SK-N-SH (cell line): ENCODE measurements at regions not wholly inside any gene's neighbourhood (a gene's known extent, or its start where the extent isn't known, plus 50 kb on each side); places are given as distances from the start of the nearest gene placed in this dataset.

Experiments
- CTCF ChIA-PET: fragments of 300-600, 350-600 bp; formaldehyde crosslinking; extraction: SDS; loops from one replicate; lab custom pipeline; 2021; lab: Yijun Ruan, JAX
- POLR2A ChIA-PET: fragments of 350-600 bp; sonication (Branson Sonifier 250); formaldehyde crosslinking; extraction: SDS; loops from one replicate; lab custom pipeline; 2020; ENCODE audit warnings: antibody characterized with exemption, inconsistent platforms; lab: Yijun Ruan, JAX
- DNase-seq: peaks from one replicate; pipeline ENCODE4 v3.0.0; 2012
- H2AFZ ChIP-seq: fragments of 200-600 bp; sonication (generic); 2 replicates; pipeline ENCODE4 v1.8.1; 2016; ENCODE audit warnings: antibody characterized with exemption, mild to moderate bottlenecking, low read depth
- H3F3A ChIP-seq: fragments of 200-600 bp; sonication (generic); replicated peaks from 2 replicates; pipeline ENCODE3; 2016; ENCODE audit warnings: antibody characterized with exemption, mild to moderate bottlenecking; ENCODE audit not compliant: insufficient read depth
- H3K27ac ChIP-seq, 2 experiments: fragments of 200-500 bp in 1 of 2; fragments of 200-600 bp in 1 of 2; sonication (Bioruptor generic) in 1 of 2; sonication (generic), shearing (Covaris generic) in 1 of 2; 2 replicates each; pipeline versions ENCODE4 v1.5.1 to v1.6.1; 2014 to 2016; ENCODE audit warnings: low read depth in 2 of 2, inconsistent platforms in 1 of 2, low read length in 1 of 2, mild to moderate bottlenecking in 1 of 2, mixed read lengths in 1 of 2
- H3K27me3 ChIP-seq: fragments of 200-600 bp; sonication (generic), shearing (Covaris generic); 2 replicates; pipeline ENCODE4 v1.6.1; 2016; ENCODE audit warnings: mixed run types; ENCODE audit not compliant: insufficient read depth
- H3K36me3 ChIP-seq, 2 experiments: fragments of 200-500 bp in 1 of 2; fragments of 200-600 bp in 1 of 2; sonication (Bioruptor generic) in 1 of 2; sonication (generic) in 1 of 2; replicated peaks in 1 of 2; 2 replicates each; pipeline versions ENCODE3 to v1.5.1; 2014 to 2016; ENCODE audit warnings: low read length in 1 of 2, mild to moderate bottlenecking in 1 of 2; ENCODE audit not compliant: insufficient read depth in 2 of 2, control insufficient read depth in 1 of 2
- H3K4me1 ChIP-seq, 2 experiments: fragments of 200-500 bp in 1 of 2; fragments of 200-600 bp in 1 of 2; sonication (Bioruptor generic) in 1 of 2; sonication (generic), shearing (Covaris generic) in 1 of 2; 2 replicates each; pipeline versions ENCODE4 v1.5.1 to v1.6.1; 2014 to 2016; ENCODE audit warnings: low read depth in 1 of 2, low read length in 1 of 2, mixed run types in 1 of 2; ENCODE audit not compliant: insufficient read depth in 2 of 2, control insufficient read depth in 1 of 2
- H3K4me2 ChIP-seq: fragments of 200-600 bp; sonication (generic), shearing (Covaris generic); 2 replicates; pipeline ENCODE4 v1.6.1; 2017; ENCODE audit warnings: mixed run types
- H3K4me3 ChIP-seq, 2 experiments: fragments of 200-500 bp in 1 of 2; fragments of 200-600 bp in 1 of 2; sonication (Bioruptor generic) in 1 of 2; sonication (generic), shearing (Covaris generic) in 1 of 2; 2 replicates each; pipeline versions ENCODE4 v1.5.1 to v1.8.1; 2014 to 2016; ENCODE audit warnings: low read depth in 2 of 2, inconsistent platforms in 1 of 2, low read length in 1 of 2, mild to moderate bottlenecking in 1 of 2, mixed read lengths in 1 of 2, moderate library complexity in 1 of 2
- H3K79me2 ChIP-seq: fragments of 200-600 bp; sonication (generic); 2 replicates; pipeline ENCODE4 v1.8.1; 2017; ENCODE audit warnings: mild to moderate bottlenecking; ENCODE audit not compliant: insufficient read depth
- H3K9ac ChIP-seq: fragments of 200-600 bp; sonication (generic); 2 replicates; pipeline ENCODE4 v1.6.1; 2017; ENCODE audit warnings: mixed run types
- H3K9me2 ChIP-seq: fragments of 200-600 bp; sonication (generic); 2 replicates; pipeline ENCODE4 v1.6.1; 2017; ENCODE audit warnings: mixed run types
- H3K9me3 ChIP-seq: fragments of 200-600 bp; sonication (generic); 2 replicates; pipeline ENCODE4 v1.6.1; 2017; ENCODE audit warnings: mixed run types, mild to moderate bottlenecking, moderate library complexity
- H4K20me1 ChIP-seq: fragments of 200-600 bp; sonication (generic); 2 replicates; pipeline ENCODE4 v1.6.1; 2017; ENCODE audit warnings: mild to moderate bottlenecking, mixed run types; ENCODE audit not compliant: insufficient read depth
- CHD2 ChIP-seq: fragments of 150-350 bp; IDR thresholded peaks from 2 replicates; pipeline ENCODE4 v1.6.1; 2018; ENCODE audit warnings: low read length; ENCODE audit not compliant: partially characterized antibody
- EP300 ChIP-seq, 2 experiments: IDR thresholded peaks; 2 replicates each; pipeline versions ENCODE4 v1.4.0 to v1.6.1; 2012; ENCODE audit warnings: borderline replicate concordance in 1 of 2, low read depth in 1 of 2, low read length in 1 of 2
- EZH2phosphoT487 ChIP-seq: fragments of 200-600 bp; sonication (generic); IDR thresholded peaks from 2 replicates; pipeline ENCODE4 v1.6.1; 2017; ENCODE audit warnings: low read depth, mixed run types, mild to moderate bottlenecking, antibody characterized with exemption, moderate library complexity, borderline replicate concordance
- FOXM1 ChIP-seq: IDR thresholded peaks from 2 replicates; pipeline ENCODE4 v1.4.0; 2012; ENCODE audit warnings: low read depth, mild to moderate bottlenecking
- GATA2 ChIP-seq: sonication (generic); formaldehyde crosslinking; IDR thresholded peaks from 2 replicates; pipeline ENCODE4 v1.5.0; 2020; ENCODE audit warnings: mild to moderate bottlenecking, missing genetic modification reagents
- MEF2A ChIP-seq: IDR thresholded peaks from 2 replicates; pipeline ENCODE4 v1.4.0; 2012; ENCODE audit warnings: low read depth, borderline replicate concordance
- POLR2AphosphoS5 ChIP-seq: IDR thresholded peaks from 2 replicates; pipeline ENCODE4 v1.6.1; 2012; ENCODE audit warnings: low read depth, low read length
- RAD21 ChIP-seq: IDR thresholded peaks from 2 replicates; pipeline ENCODE4 v1.6.1; 2012; ENCODE audit warnings: mild to moderate bottlenecking, low read length
- SMC3 ChIP-seq: IDR thresholded peaks from 2 replicates; pipeline ENCODE4 v1.6.1; 2012; ENCODE audit warnings: low read depth, low read length, improper control_type of control experiment
- TAF1 ChIP-seq: IDR thresholded peaks from 2 replicates; pipeline ENCODE4 v1.6.1; 2012; ENCODE audit warnings: low read depth, mild to moderate bottlenecking, low read length, moderate library complexity, borderline replicate concordance
- TEAD4 ChIP-seq: IDR thresholded peaks from 2 replicates; pipeline ENCODE4 v1.4.0; 2012; ENCODE audit warnings: mild to moderate bottlenecking, borderline replicate concordance; ENCODE audit not compliant: insufficient read depth
- USF2 ChIP-seq: fragments of 150-350 bp; IDR thresholded peaks from 2 replicates; pipeline ENCODE4 v1.6.1; 2017; ENCODE audit warnings: antibody characterized with exemption, low read length, low read depth, borderline replicate concordance
- WGBS: methylation state at CpG from one replicate; pipeline ENCODE4 v1.1.6; 2017; ENCODE audit warnings: low lambda C conversion rate; 5-methylcytosine and 5-hydroxymethylcytosine counted together
- TF ChIP-seq, protein P1 (sequence below): IDR thresholded peaks from 2 replicates; pipeline ENCODE4 v1.4.0; 2012; ENCODE audit warnings: low read depth, borderline replicate concordance
- TF ChIP-seq, protein P2 (sequence below): IDR thresholded peaks from 2 replicates; pipeline ENCODE4 v1.6.1; 2012; ENCODE audit warnings: mild to moderate bottlenecking, low read depth, low read length, moderate library complexity

DNA sequence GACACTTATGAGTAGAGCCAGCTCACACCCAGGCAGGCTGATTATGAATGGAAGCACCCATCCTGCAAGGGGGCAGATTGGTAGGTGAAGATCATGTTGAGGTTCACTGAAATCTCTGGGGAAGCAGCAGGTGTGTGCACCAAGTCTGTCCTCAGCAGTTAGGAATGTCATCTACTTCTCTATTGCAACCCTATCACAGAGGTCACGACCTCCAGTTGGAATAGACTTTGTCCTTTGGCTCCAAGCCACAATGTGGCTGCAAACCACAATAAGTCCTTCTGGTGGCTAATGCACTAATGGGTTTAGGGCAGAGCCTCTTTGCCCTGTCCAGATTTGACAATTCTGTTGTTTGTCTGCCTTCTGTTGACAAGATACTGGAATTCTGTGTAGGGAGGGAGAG lies 1056.7 kb downstream of the PCDH19 start:
- no peak for DNase-seq
- Histone ChIP-seq H3K79me2 (no peaks in the 10 kb centered on the region), H3K36me3 (no peaks in the 10 kb centered on the region), H2AFZ (no peak overlapping the region), H3K4me2 (no peak overlapping the region), H3K9ac (no peak overlapping the region), H3K27me3 (0 out of 2 replicates have a peak, but pooled peaks cover 4% of the 10 kb centered on the region), H4K20me1 (no peaks in the 10 kb centered on the region), H3K9me2 (no peaks in the 10 kb centered on the region), H3F3A (no peaks in the 10 kb centered on the region), H3K4me3 (no peak overlapping the region), H3K27ac (no peak overlapping the region), H3K9me3 (no peaks in the 10 kb centered on the region), H3K4me1 (no peaks in the 10 kb centered on the region)
- TF ChIP-seq SMC3, result no peak
- TF ChIP-seq EP300 (IDR thresholded peaks at IDR 0.05; ENCODE audit: borderline replicate concordance in 1 of 2, low read depth in 1 of 2, low read length in 1 of 2), result no peak
- TF ChIP-seq FOXM1, result no peak
- TF ChIP-seq TAF1, result no peak
- no peak for TF ChIP-seq POLR2AphosphoS5
- TF ChIP-seq, protein P1, sequence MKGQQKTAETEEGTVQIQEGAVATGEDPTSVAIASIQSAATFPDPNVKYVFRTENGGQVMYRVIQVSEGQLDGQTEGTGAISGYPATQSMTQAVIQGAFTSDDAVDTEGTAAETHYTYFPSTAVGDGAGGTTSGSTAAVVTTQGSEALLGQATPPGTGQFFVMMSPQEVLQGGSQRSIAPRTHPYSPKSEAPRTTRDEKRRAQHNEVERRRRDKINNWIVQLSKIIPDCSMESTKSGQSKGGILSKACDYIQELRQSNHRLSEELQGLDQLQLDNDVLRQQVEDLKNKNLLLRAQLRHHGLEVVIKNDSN, result no peak
- TF ChIP-seq USF2, result no peak
- no peak for TF ChIP-seq CHD2
- no peak for TF ChIP-seq TEAD4
- no peak for TF ChIP-seq RAD21
- TF ChIP-seq, protein P2, sequence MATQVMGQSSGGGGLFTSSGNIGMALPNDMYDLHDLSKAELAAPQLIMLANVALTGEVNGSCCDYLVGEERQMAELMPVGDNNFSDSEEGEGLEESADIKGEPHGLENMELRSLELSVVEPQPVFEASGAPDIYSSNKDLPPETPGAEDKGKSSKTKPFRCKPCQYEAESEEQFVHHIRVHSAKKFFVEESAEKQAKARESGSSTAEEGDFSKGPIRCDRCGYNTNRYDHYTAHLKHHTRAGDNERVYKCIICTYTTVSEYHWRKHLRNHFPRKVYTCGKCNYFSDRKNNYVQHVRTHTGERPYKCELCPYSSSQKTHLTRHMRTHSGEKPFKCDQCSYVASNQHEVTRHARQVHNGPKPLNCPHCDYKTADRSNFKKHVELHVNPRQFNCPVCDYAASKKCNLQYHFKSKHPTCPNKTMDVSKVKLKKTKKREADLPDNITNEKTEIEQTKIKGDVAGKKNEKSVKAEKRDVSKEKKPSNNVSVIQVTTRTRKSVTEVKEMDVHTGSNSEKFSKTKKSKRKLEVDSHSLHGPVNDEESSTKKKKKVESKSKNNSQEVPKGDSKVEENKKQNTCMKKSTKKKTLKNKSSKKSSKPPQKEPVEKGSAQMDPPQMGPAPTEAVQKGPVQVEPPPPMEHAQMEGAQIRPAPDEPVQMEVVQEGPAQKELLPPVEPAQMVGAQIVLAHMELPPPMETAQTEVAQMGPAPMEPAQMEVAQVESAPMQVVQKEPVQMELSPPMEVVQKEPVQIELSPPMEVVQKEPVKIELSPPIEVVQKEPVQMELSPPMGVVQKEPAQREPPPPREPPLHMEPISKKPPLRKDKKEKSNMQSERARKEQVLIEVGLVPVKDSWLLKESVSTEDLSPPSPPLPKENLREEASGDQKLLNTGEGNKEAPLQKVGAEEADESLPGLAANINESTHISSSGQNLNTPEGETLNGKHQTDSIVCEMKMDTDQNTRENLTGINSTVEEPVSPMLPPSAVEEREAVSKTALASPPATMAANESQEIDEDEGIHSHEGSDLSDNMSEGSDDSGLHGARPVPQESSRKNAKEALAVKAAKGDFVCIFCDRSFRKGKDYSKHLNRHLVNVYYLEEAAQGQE, result no peak
- no peak for TF ChIP-seq GATA2 (CRISPR knock-in tag)
- TF ChIP-seq EZH2phosphoT487, result no peak
- TF ChIP-seq MEF2A, result no peak
- WGBS, result 0% methylated on average over 1 of the region's 1 CpG
- POLR2A ChIA-PET, result no interaction called here
- CTCF ChIA-PET, result no interaction called here
